H1 (cell line): ENCODE measurements at regions not wholly inside any gene's neighbourhood (a gene's known extent, or its start where the extent isn't known, plus 50 kb on each side); places are given as distances from the start of the nearest gene placed in this dataset.

ENCODE experiments used
- CTCF ChIA-PET: fragments of 300-600 bp; sonication (Branson Sonifier 250); formaldehyde crosslinking; loops from one replicate; lab custom pipeline; 2021; ENCODE audit not compliant: partially characterized antibody; lab: Charles Lee
- POLR2A ChIA-PET: fragments of 300-600 bp; sonication (Branson Sonifier 250); formaldehyde crosslinking; loops from one replicate; lab custom pipeline; 2021; ENCODE audit warnings: inconsistent platforms; ENCODE audit not compliant: partially characterized antibody; lab: Charles Lee
- DNase-seq, 2 experiments: peaks; one replicate each; pipeline versions ENCODE4 v3.0.0 to v3.0.0-alpha.2; 2010 to 2022; ENCODE audit warnings: low spot score in 2 of 2, low read depth in 1 of 2, mixed read lengths in 1 of 2
- FAIRE-seq: peaks from 2 replicates; lab custom pipeline; 2011; peaks lifted over from hg19 to GRCh38; lab: Jason Lieb, UNC
- H2AFZ ChIP-seq: 2 replicates; pipeline ENCODE4 v1.8.1; 2012; ENCODE audit warnings: low read length, inconsistent platforms
- H2AK5ac ChIP-seq: 2 replicates; pipeline ENCODE4 v1.6.1; 2013; ENCODE audit warnings: low read depth, low read length
- H2BK120ac ChIP-seq: replicated peaks from 2 replicates; pipeline ENCODE3; 2013; ENCODE audit warnings: low read depth, low read length, inconsistent platforms
- H2BK12ac ChIP-seq: 2 replicates; pipeline ENCODE4 v1.6.1; 2013; ENCODE audit warnings: low read depth, low read length
- H2BK15ac ChIP-seq: 2 replicates; pipeline ENCODE4 v1.6.1; 2013; ENCODE audit warnings: low read length
- H2BK20ac ChIP-seq: 2 replicates; pipeline ENCODE4 v1.6.1; 2013; ENCODE audit warnings: low read length
- H2BK5ac ChIP-seq: 2 replicates; pipeline ENCODE4 v1.6.1; 2013; ENCODE audit warnings: low read depth, low read length
- H3K14ac ChIP-seq: 2 replicates; pipeline ENCODE4 v1.6.1; 2013; ENCODE audit warnings: inconsistent platforms; ENCODE audit not compliant: insufficient read length
- H3K18ac ChIP-seq: 2 replicates; pipeline ENCODE4 v1.6.1; 2013; ENCODE audit warnings: low read length; ENCODE audit errors: extremely low read depth
- H3K23ac ChIP-seq: 2 replicates; pipeline ENCODE4 v1.6.1; 2013; ENCODE audit warnings: inconsistent platforms; ENCODE audit not compliant: insufficient read length
- H3K23me2 ChIP-seq: 2 replicates; pipeline ENCODE4 v1.6.1; 2013; ENCODE audit warnings: low read depth, low read length
- H3K27ac ChIP-seq: 2 replicates; pipeline ENCODE4 v1.6.1; 2011; ENCODE audit warnings: low read depth, low read length, inconsistent platforms
- H3K27me3 ChIP-seq, 4 experiments: replicated peaks in 1 of 4; 1 replicate in 1 of 4; 2 replicates in 3 of 4; pipeline versions ENCODE4 v1.6.1 to v1.8.1; 2011 to 2013; ENCODE audit warnings: low read length in 3 of 4, mild to moderate bottlenecking in 3 of 4, inconsistent platforms in 2 of 4, mixed read lengths in 2 of 4, moderate library complexity in 1 of 4; ENCODE audit not compliant: control insufficient read depth in 3 of 4, insufficient read depth in 3 of 4; ENCODE audit errors: extremely low read depth in 1 of 4
- H3K36me3 ChIP-seq, 4 experiments: 2 replicates each; pipeline versions ENCODE4 v1.6.1 to v1.8.1; 2011 to 2013; ENCODE audit warnings: mild to moderate bottlenecking in 4 of 4, low read length in 3 of 4, moderate library complexity in 2 of 4, control low read depth in 1 of 4, inconsistent platforms in 1 of 4; ENCODE audit not compliant: insufficient read depth in 4 of 4, control insufficient read depth in 2 of 4
- H3K4ac ChIP-seq: replicated peaks from 2 replicates; pipeline ENCODE3; 2013; ENCODE audit warnings: low read length, low read depth, mixed read lengths, inconsistent platforms; ENCODE audit not compliant: insufficient read length
- H3K4me1 ChIP-seq, 4 experiments: replicated peaks in 1 of 4; 1 replicate in 1 of 4; 2 replicates in 3 of 4; pipeline versions ENCODE4 v1.6.1 to v1.8.1; 2011 to 2013; ENCODE audit warnings: low read length in 3 of 4, inconsistent platforms in 2 of 4, mixed read lengths in 1 of 4; ENCODE audit not compliant: insufficient read depth in 4 of 4, control insufficient read depth in 3 of 4
- H3K4me2 ChIP-seq, 2 experiments: 2 replicates each; pipeline versions ENCODE4 v1.6.1 to v1.8.1; 2011 to 2013; ENCODE audit warnings: low read depth in 2 of 2, low read length in 2 of 2, control low read depth in 1 of 2, inconsistent platforms in 1 of 2, mild to moderate bottlenecking in 1 of 2; ENCODE audit not compliant: insufficient read depth in 1 of 2
- H3K4me3 ChIP-seq, 4 experiments: fragments of 200-600, 300-600 bp in 1 of 4; sonication (generic), shearing (Covaris generic), sonication (Bioruptor Twin) in 1 of 4; 2 replicates each; pipeline versions ENCODE4 v1.5.1 to v1.8.1; 2011 to 2016; ENCODE audit warnings: low read length in 4 of 4, low read depth in 3 of 4, control low read depth in 2 of 4, inconsistent platforms in 2 of 4, mild to moderate bottlenecking in 2 of 4, mixed read lengths in 1 of 4, moderate library complexity in 1 of 4; ENCODE audit not compliant: insufficient read depth in 2 of 4; ENCODE audit errors: extremely low read depth in 1 of 4
- H3K56ac ChIP-seq: replicated peaks from 2 replicates; pipeline ENCODE3; 2013; ENCODE audit warnings: low read depth, mild to moderate bottlenecking, mixed read lengths, low read length, inconsistent platforms; ENCODE audit not compliant: insufficient read length
- H3K79me1 ChIP-seq: 2 replicates; pipeline ENCODE4 v1.6.1; 2013; ENCODE audit warnings: low read depth, low read length, control low read depth
- H3K79me2 ChIP-seq, 2 experiments: 2 replicates each; pipeline versions ENCODE4 v1.6.1 to v1.8.1; 2012 to 2013; ENCODE audit warnings: low read length in 2 of 2, mild to moderate bottlenecking in 2 of 2, inconsistent platforms in 1 of 2; ENCODE audit not compliant: insufficient read depth in 2 of 2, control insufficient read depth in 1 of 2
- H3K9ac ChIP-seq, 4 experiments: replicated peaks in 1 of 4; 1 replicate in 1 of 4; 2 replicates in 3 of 4; pipeline versions ENCODE4 v1.6.1 to v1.8.1; 2011 to 2013; ENCODE audit warnings: low read depth in 3 of 4, low read length in 3 of 4, control low read depth in 2 of 4, mild to moderate bottlenecking in 2 of 4, moderate library complexity in 2 of 4, inconsistent platforms in 1 of 4; ENCODE audit errors: extremely low read depth in 1 of 4
- H3K9me3 ChIP-seq, 2 experiments: 2 replicates each; pipeline versions ENCODE4 v1.6.1 to v1.8.1; 2012 to 2013; ENCODE audit warnings: mild to moderate bottlenecking in 2 of 2, moderate library complexity in 2 of 2, control low read depth in 1 of 2, inconsistent platforms in 1 of 2, low read depth in 1 of 2, low read length in 1 of 2, mixed read lengths in 1 of 2; ENCODE audit not compliant: insufficient read depth in 2 of 2
- H4K20me1 ChIP-seq, 2 experiments: replicated peaks in 1 of 2; 2 replicates each; pipeline versions ENCODE3 to v1.8.1; 2011 to 2013; ENCODE audit warnings: inconsistent platforms in 2 of 2, low read length in 2 of 2, mild to moderate bottlenecking in 1 of 2; ENCODE audit not compliant: insufficient read depth in 2 of 2, control insufficient read depth in 1 of 2
- H4K5ac ChIP-seq: 2 replicates; pipeline ENCODE4 v1.6.1; 2013; ENCODE audit warnings: low read length, low read depth, mixed read lengths, inconsistent platforms; ENCODE audit not compliant: insufficient read length
- H4K8ac ChIP-seq: 2 replicates; pipeline ENCODE4 v1.8.0; 2013; ENCODE audit warnings: mild to moderate bottlenecking, moderate library complexity, low read length, inconsistent platforms; ENCODE audit not compliant: insufficient read depth; ENCODE audit errors: extremely low read depth
- H4K91ac ChIP-seq: replicated peaks from 2 replicates; pipeline ENCODE3; 2013; ENCODE audit warnings: low read length, mixed read lengths, inconsistent platforms; ENCODE audit not compliant: insufficient read length
- WGBS, 2 experiments: shearing (Covaris generic) in 1 of 2; methylation state at CpG; one replicate each; pipeline versions ENCODE4 v1.1.6 to v1.1.7; 2013 to 2015; ENCODE audit warnings: low lambda C conversion rate in 2 of 2, mixed read lengths in 2 of 2, inconsistent platforms in 1 of 2, low coverage in 1 of 2, missing lambda C conversion rate in 1 of 2; ENCODE audit not compliant: insufficient replicate concordance in 2 of 2, insufficient coverage in 1 of 2, insufficient read length in 1 of 2; ENCODE audit errors: extremely low coverage in 1 of 2, missing lambda C conversion rate in 1 of 2; 5-methylcytosine and 5-hydroxymethylcytosine counted together

- no peak overlapping the region for H3K4me2 ChIP-seq
- FAIRE-seq: peak; percentile 19
- H4K20me1 ChIP-seq: no peaks in the 10 kb centered on the region
- no peak overlapping the region for H4K8ac ChIP-seq
- H3K27me3 ChIP-seq: peaks cover 0 to 17% (median 13%) of the 10 kb centered on the region in 4 experiments; a peak in 4 of 7 replicates
- 84% methylated on average over 10 of the region's 10 CpGs; no CpG with 5 or more reads in 1 of the 2 experiments for WGBS, 2 experiments
- no peaks in the 10 kb centered on the region for H3K79me1 ChIP-seq
- peak overlapping the region; percentile 43; the same call in 1 of the 2 replicates for H2AK5ac ChIP-seq
- H3K14ac ChIP-seq: no peak overlapping the region
- no peak overlapping the region for H3K4ac ChIP-seq
- CTCF ChIA-PET: interaction anchor here (1.0 to 1.7 kb wide), 4 partner anchors 97 to 123 kb away, joined by 3 read pairs; no protein-coding TSS in a partner anchor
- no peak overlapping the region for H2BK20ac ChIP-seq
- H4K5ac ChIP-seq: no peak overlapping the region
- no peak overlapping the region for H3K27ac ChIP-seq
- H2BK120ac ChIP-seq: no peak overlapping the region
- H3K23me2 ChIP-seq: 0 out of 2 replicates have a peak, but pooled peaks cover 2% of the 10 kb centered on the region
- no peak overlapping the region for H3K23ac ChIP-seq
- H3K56ac ChIP-seq: no peak overlapping the region
- H3K79me2 ChIP-seq: no peaks in the 10 kb centered on the region
- H3K9ac ChIP-seq: no peak overlapping the region
- H3K18ac ChIP-seq: no peak overlapping the region
- no peak overlapping the region for H3K4me3 ChIP-seq
- no peaks in the 10 kb centered on the region for H3K9me3 ChIP-seq
- POLR2A ChIA-PET: interaction anchor here (0.7 to 1.1 kb wide), 3 partner anchors 16 to 92 kb away, joined by 3 read pairs; no protein-coding TSS in a partner anchor
- no peak for DNase-seq
- peaks cover 7 to 16% (median 11%) of the 10 kb centered on the region in 4 experiments for H3K4me1 ChIP-seq
- peak overlapping the region; percentile 93 for H2BK12ac ChIP-seq
- no peak overlapping the region for H2AFZ ChIP-seq
- H4K91ac ChIP-seq: no peak overlapping the region
- no peak overlapping the region; the same call in 1 of the 2 replicates for H2BK5ac ChIP-seq
- no peak overlapping the region for H2BK15ac ChIP-seq
- no peaks in the 10 kb centered on the region for H3K36me3 ChIP-seq
Measured at GRCh38 chr13:106799781-106800335, 231.9 kb upstream of the ARGLU1 start.
